SK-N-SH (cell line): ENCODE measurements at regions not wholly inside any gene's neighbourhood (a gene's known extent, or its start where the extent isn't known, plus 50 kb on each side); places are given as distances from the start of the nearest gene placed in this dataset.

Experiments
- CHD2 ChIP-seq: fragments of 150-350 bp; IDR thresholded peaks from 2 replicates; pipeline ENCODE4 v1.6.1; 2018; ENCODE audit warnings: low read length; ENCODE audit not compliant: partially characterized antibody
- EP300 ChIP-seq, 2 experiments: IDR thresholded peaks; 2 replicates each; pipeline versions ENCODE4 v1.4.0 to v1.6.1; 2012; ENCODE audit warnings: borderline replicate concordance in 1 of 2, low read depth in 1 of 2, low read length in 1 of 2
- EZH2phosphoT487 ChIP-seq: fragments of 200-600 bp; sonication (generic); IDR thresholded peaks from 2 replicates; pipeline ENCODE4 v1.6.1; 2017; ENCODE audit warnings: low read depth, mixed run types, mild to moderate bottlenecking, antibody characterized with exemption, moderate library complexity, borderline replicate concordance
- FOSL2 ChIP-seq: IDR thresholded peaks from 2 replicates; pipeline ENCODE4 v1.4.0; 2012; ENCODE audit warnings: low read depth, mild to moderate bottlenecking, moderate library complexity, borderline replicate concordance
- FOXM1 ChIP-seq: IDR thresholded peaks from 2 replicates; pipeline ENCODE4 v1.4.0; 2012; ENCODE audit warnings: low read depth, mild to moderate bottlenecking
- POLR2AphosphoS5 ChIP-seq: IDR thresholded peaks from 2 replicates; pipeline ENCODE4 v1.6.1; 2012; ENCODE audit warnings: low read depth, low read length
- RAD21 ChIP-seq: IDR thresholded peaks from 2 replicates; pipeline ENCODE4 v1.6.1; 2012; ENCODE audit warnings: mild to moderate bottlenecking, low read length
- SIN3A ChIP-seq: IDR thresholded peaks from 2 replicates; pipeline ENCODE4 v1.6.1; 2012; ENCODE audit warnings: low read depth, mild to moderate bottlenecking, low read length, moderate library complexity, borderline replicate concordance
- TEAD4 ChIP-seq: IDR thresholded peaks from 2 replicates; pipeline ENCODE4 v1.4.0; 2012; ENCODE audit warnings: mild to moderate bottlenecking, borderline replicate concordance; ENCODE audit not compliant: insufficient read depth
- YY1 ChIP-seq: IDR thresholded peaks from 2 replicates; pipeline ENCODE4 v1.4.0; 2012; ENCODE audit warnings: low read depth, mild to moderate bottlenecking
- TF ChIP-seq, protein P1 (sequence below): IDR thresholded peaks from 2 replicates; pipeline ENCODE4 v1.6.1; 2012; ENCODE audit warnings: mild to moderate bottlenecking, low read depth, low read length, moderate library complexity
- TF ChIP-seq, protein P2 (sequence below): fragments of 200-600 bp; sonication (generic); IDR thresholded peaks from 2 replicates; pipeline ENCODE4 v1.6.1; 2017; ENCODE audit warnings: antibody characterized with exemption, mild to moderate bottlenecking, moderate library complexity

- TF ChIP-seq, protein P1, sequence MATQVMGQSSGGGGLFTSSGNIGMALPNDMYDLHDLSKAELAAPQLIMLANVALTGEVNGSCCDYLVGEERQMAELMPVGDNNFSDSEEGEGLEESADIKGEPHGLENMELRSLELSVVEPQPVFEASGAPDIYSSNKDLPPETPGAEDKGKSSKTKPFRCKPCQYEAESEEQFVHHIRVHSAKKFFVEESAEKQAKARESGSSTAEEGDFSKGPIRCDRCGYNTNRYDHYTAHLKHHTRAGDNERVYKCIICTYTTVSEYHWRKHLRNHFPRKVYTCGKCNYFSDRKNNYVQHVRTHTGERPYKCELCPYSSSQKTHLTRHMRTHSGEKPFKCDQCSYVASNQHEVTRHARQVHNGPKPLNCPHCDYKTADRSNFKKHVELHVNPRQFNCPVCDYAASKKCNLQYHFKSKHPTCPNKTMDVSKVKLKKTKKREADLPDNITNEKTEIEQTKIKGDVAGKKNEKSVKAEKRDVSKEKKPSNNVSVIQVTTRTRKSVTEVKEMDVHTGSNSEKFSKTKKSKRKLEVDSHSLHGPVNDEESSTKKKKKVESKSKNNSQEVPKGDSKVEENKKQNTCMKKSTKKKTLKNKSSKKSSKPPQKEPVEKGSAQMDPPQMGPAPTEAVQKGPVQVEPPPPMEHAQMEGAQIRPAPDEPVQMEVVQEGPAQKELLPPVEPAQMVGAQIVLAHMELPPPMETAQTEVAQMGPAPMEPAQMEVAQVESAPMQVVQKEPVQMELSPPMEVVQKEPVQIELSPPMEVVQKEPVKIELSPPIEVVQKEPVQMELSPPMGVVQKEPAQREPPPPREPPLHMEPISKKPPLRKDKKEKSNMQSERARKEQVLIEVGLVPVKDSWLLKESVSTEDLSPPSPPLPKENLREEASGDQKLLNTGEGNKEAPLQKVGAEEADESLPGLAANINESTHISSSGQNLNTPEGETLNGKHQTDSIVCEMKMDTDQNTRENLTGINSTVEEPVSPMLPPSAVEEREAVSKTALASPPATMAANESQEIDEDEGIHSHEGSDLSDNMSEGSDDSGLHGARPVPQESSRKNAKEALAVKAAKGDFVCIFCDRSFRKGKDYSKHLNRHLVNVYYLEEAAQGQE: no peak
- TF ChIP-seq FOXM1: no peak
- TF ChIP-seq POLR2AphosphoS5: no peak
- TF ChIP-seq, protein P2, sequence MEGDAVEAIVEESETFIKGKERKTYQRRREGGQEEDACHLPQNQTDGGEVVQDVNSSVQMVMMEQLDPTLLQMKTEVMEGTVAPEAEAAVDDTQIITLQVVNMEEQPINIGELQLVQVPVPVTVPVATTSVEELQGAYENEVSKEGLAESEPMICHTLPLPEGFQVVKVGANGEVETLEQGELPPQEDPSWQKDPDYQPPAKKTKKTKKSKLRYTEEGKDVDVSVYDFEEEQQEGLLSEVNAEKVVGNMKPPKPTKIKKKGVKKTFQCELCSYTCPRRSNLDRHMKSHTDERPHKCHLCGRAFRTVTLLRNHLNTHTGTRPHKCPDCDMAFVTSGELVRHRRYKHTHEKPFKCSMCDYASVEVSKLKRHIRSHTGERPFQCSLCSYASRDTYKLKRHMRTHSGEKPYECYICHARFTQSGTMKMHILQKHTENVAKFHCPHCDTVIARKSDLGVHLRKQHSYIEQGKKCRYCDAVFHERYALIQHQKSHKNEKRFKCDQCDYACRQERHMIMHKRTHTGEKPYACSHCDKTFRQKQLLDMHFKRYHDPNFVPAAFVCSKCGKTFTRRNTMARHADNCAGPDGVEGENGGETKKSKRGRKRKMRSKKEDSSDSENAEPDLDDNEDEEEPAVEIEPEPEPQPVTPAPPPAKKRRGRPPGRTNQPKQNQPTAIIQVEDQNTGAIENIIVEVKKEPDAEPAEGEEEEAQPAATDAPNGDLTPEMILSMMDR: no peak
- TF ChIP-seq EZH2phosphoT487: no peak
- no peak for TF ChIP-seq YY1
- TF ChIP-seq TEAD4: no peak
- TF ChIP-seq RAD21: no peak
- TF ChIP-seq FOSL2: no peak
- no peak for TF ChIP-seq EP300 (IDR thresholded peaks at IDR 0.05; ENCODE audit: borderline replicate concordance in 1 of 2, low read depth in 1 of 2, low read length in 1 of 2)
- no peak for TF ChIP-seq SIN3A
- no peak for TF ChIP-seq CHD2
These were observed 613.2 kb upstream of the COBL start for GRCh38 chr7:51929818-51930217.
